ENCODE measurements at regions not wholly inside any gene's neighbourhood (a gene's known extent, or its start where the extent isn't known, plus 50 kb on each side); places are given as distances from the start of the nearest gene placed in this dataset.

DNA sequence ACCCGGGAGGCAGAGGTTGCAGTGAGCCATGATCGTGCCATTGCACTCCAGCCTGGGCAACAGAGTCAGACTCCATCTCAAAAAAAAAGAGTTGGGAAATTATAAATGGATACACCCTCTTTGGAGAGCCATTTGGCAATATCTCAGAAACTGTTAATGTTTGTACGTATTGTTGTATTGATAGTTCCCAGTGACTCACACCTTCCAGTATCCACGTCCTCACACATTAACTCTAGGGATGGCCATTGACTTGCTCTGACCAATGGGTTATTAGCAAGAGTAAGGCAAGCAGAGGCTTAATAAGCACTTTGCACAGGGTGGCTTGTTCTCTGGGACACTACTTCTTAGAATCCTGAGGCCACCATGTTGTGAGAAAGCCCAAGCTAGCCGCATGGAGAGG lies 107.6 kb upstream of the LHX1 start:
- Histone ChIP-seq H3K36me3 (ENCODE audit: insufficient read depth, low read length) (no peaks in the 10 kb centered on the region), H3K9me3 (ENCODE audit: insufficient read depth, low read length, severe bottlenecking) (no peaks in the 10 kb centered on the region), H4K20me1 (ENCODE audit: insufficient read depth, low read length) (no peaks in the 10 kb centered on the region), H3K27me3 (ENCODE audit: insufficient read depth, low read length, poor library complexity) (peaks cover 5% of the 10 kb centered on the region), H3K27ac (ENCODE audit: low read length) (no peak overlapping the region), H3K4me1 (ENCODE audit: insufficient read depth, low read length) (no peaks in the 10 kb centered on the region), H3K4me3 (ENCODE audit: low read depth in 1 of 2, low read length in 2 of 2) (no peak overlapping the region), H2AFZ (ENCODE audit: low read depth, low read length) (no peak overlapping the region), H3K79me2 (ENCODE audit: insufficient read depth, low read length) (no peaks in the 10 kb centered on the region), H3K9ac (ENCODE audit: low read depth, low read length) (no peak overlapping the region), H3K4me2 (ENCODE audit: insufficient read depth, low read length) (no peak overlapping the region)
- ATAC-seq (ENCODE audit: insufficient read depth, low read depth) (no peak), DNase-seq (no peak)
- no peak for TF ChIP-seq EZH2 (IDR thresholded peaks at IDR 0.05; ENCODE audit: borderline replicate concordance, low read depth, low read length, severe bottlenecking)
- TF ChIP-seq, protein P1, sequence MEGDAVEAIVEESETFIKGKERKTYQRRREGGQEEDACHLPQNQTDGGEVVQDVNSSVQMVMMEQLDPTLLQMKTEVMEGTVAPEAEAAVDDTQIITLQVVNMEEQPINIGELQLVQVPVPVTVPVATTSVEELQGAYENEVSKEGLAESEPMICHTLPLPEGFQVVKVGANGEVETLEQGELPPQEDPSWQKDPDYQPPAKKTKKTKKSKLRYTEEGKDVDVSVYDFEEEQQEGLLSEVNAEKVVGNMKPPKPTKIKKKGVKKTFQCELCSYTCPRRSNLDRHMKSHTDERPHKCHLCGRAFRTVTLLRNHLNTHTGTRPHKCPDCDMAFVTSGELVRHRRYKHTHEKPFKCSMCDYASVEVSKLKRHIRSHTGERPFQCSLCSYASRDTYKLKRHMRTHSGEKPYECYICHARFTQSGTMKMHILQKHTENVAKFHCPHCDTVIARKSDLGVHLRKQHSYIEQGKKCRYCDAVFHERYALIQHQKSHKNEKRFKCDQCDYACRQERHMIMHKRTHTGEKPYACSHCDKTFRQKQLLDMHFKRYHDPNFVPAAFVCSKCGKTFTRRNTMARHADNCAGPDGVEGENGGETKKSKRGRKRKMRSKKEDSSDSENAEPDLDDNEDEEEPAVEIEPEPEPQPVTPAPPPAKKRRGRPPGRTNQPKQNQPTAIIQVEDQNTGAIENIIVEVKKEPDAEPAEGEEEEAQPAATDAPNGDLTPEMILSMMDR (IDR thresholded peaks at IDR 0.05; ENCODE audit: borderline replicate concordance, extremely low read depth, low read length, poor library complexity, severe bottlenecking): no peak

DNA sequence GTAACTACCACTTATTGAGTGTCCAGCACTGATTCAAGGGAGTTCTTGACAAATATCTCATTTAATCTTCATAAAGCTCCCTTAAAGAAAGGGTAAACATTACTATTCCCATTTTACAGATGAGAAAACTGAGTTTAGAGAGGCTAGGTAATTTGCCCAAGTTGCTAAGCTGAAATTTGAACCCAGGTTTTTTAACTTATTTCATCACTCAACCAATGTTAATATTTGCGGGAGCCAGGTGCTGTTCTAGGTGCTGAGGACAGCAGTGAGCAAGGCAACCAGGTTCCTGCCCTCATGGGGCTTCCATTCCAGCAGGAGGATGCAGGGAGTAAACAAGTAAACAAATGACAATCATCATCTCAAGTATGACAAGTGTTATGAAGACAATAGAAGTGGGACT lies 104.0 kb upstream of the LHX1 start:
- no peak overlapping the region for H3K9ac ChIP-seq (ENCODE audit: low read depth, low read length)
- H3K27me3 ChIP-seq (ENCODE audit: insufficient read depth, low read length, poor library complexity): peaks cover 7% of the 10 kb centered on the region
- H3K4me1 ChIP-seq (ENCODE audit: insufficient read depth, low read length): no peaks in the 10 kb centered on the region
- H3K4me2 ChIP-seq (ENCODE audit: insufficient read depth, low read length): no peak overlapping the region
- no peaks in the 10 kb centered on the region for H3K9me3 ChIP-seq (ENCODE audit: insufficient read depth, low read length, severe bottlenecking)
- no peak overlapping the region for H3K4me3 ChIP-seq (ENCODE audit: low read depth in 1 of 2, low read length in 2 of 2)
- ATAC-seq (ENCODE audit: insufficient read depth, low read depth) (no peak), DNase-seq (no peak)
- H3K36me3 ChIP-seq (ENCODE audit: insufficient read depth, low read length): no peaks in the 10 kb centered on the region
- no peaks in the 10 kb centered on the region for H3K79me2 ChIP-seq (ENCODE audit: insufficient read depth, low read length)
- no peak overlapping the region for H3K27ac ChIP-seq (ENCODE audit: low read length)
- TF ChIP-seq, protein P1 (IDR thresholded peaks at IDR 0.05; ENCODE audit: borderline replicate concordance, extremely low read depth, low read length, poor library complexity, severe bottlenecking): no peak
- TF ChIP-seq EZH2 (IDR thresholded peaks at IDR 0.05; ENCODE audit: borderline replicate concordance, low read depth, low read length, severe bottlenecking): no peak
- H2AFZ ChIP-seq (ENCODE audit: low read depth, low read length): no peak overlapping the region
- no peaks in the 10 kb centered on the region for H4K20me1 ChIP-seq (ENCODE audit: insufficient read depth, low read length)

DNA sequence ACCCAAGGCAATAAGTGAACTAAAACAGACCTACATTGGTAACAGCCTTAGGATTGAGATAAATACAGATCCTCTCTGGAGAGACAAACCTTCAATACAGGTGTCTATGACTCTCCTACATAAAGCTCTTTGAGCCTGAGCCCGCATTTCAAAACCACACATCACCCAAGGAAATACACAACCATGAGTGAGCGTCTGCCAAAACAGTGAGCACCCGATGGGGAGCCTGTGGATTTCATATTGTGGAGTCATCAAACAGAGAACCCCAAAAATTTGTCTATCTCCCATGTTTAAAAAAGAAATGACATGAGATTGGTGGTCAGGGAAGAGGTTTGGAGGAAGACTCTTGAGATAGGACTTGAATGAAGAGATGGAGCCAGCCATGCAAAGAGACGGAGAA lies 102.2 kb upstream of the LHX1 start:
- ATAC-seq (ENCODE audit: insufficient read depth, low read depth) (no peak), DNase-seq (no peak)
- TF ChIP-seq, protein P1 (IDR thresholded peaks at IDR 0.05; ENCODE audit: borderline replicate concordance, extremely low read depth, low read length, poor library complexity, severe bottlenecking): no peak
- TF ChIP-seq EZH2 (IDR thresholded peaks at IDR 0.05; ENCODE audit: borderline replicate concordance, low read depth, low read length, severe bottlenecking): no peak
- Histone ChIP-seq H3K9me3 (ENCODE audit: insufficient read depth, low read length, severe bottlenecking) (no peaks in the 10 kb centered on the region), H3K9ac (ENCODE audit: low read depth, low read length) (no peak overlapping the region), H4K20me1 (ENCODE audit: insufficient read depth, low read length) (no peaks in the 10 kb centered on the region), H3K36me3 (ENCODE audit: insufficient read depth, low read length) (no peaks in the 10 kb centered on the region), H3K4me3 (ENCODE audit: low read depth in 1 of 2, low read length in 2 of 2) (no peak overlapping the region), H3K4me2 (ENCODE audit: insufficient read depth, low read length) (no peak overlapping the region), H3K79me2 (ENCODE audit: insufficient read depth, low read length) (no peaks in the 10 kb centered on the region), H3K4me1 (ENCODE audit: insufficient read depth, low read length) (no peaks in the 10 kb centered on the region), H2AFZ (ENCODE audit: low read depth, low read length) (no peak overlapping the region), H3K27me3 (ENCODE audit: insufficient read depth, low read length, poor library complexity) (peaks cover 8% of the 10 kb centered on the region), H3K27ac (ENCODE audit: low read length) (no peak overlapping the region)

All from DND-41 (cell line).